Mesodermal cell (in vitro differentiated cells): ENCODE measurements at regions not wholly inside any gene's neighbourhood (a gene's known extent, or its start where the extent isn't known, plus 50 kb on each side); places are given as distances from the start of the nearest gene placed in this dataset.
"Not testable (repeated sequence)": the region's sequence is repeated elsewhere in the genome, so short reads cannot be mapped to it uniquely, and the experiment has no call there.

Source experiments
- H3K27ac ChIP-seq: 2 replicates; pipeline ENCODE4 v1.7.0; 2013; ENCODE audit warnings: mild to moderate bottlenecking, low read depth, low read length, moderate library complexity; ENCODE audit not compliant: severe bottlenecking
- H3K36me3 ChIP-seq: 2 replicates; pipeline ENCODE4 v1.7.1; 2013; ENCODE audit warnings: mild to moderate bottlenecking, low read length, moderate library complexity; ENCODE audit not compliant: control insufficient read depth, insufficient read depth
- H3K4me1 ChIP-seq: one replicate; pipeline ENCODE4 v1.7.1; 2013; ENCODE audit warnings: mild to moderate bottlenecking, low read length; ENCODE audit not compliant: insufficient read depth, control insufficient read depth, poor library complexity, severe bottlenecking
- H3K4me3 ChIP-seq: 2 replicates; pipeline ENCODE4 v1.7.0; 2013; ENCODE audit warnings: low read length, control low read depth, mild to moderate bottlenecking; ENCODE audit not compliant: insufficient read depth, poor library complexity, severe bottlenecking; ENCODE audit errors: extremely low read depth
- H3K9me3 ChIP-seq: 2 replicates; pipeline ENCODE4 v1.7.1; 2013; ENCODE audit warnings: mild to moderate bottlenecking, low read length, moderate library complexity; ENCODE audit not compliant: control insufficient read depth
- WGBS, 2 experiments: methylation state at CpG; one replicate each; pipeline ENCODE4 v1.1.5; 2013; ENCODE audit warnings: missing lambda C conversion rate in 2 of 2; ENCODE audit not compliant: insufficient coverage in 2 of 2; 5-methylcytosine and 5-hydroxymethylcytosine counted together

- H3K4me1 ChIP-seq: peaks cover 5% of the 10 kb centered on the region
- H3K4me3 ChIP-seq: no peak overlapping the region
- no peak overlapping the region for H3K27ac ChIP-seq
- H3K9me3 ChIP-seq: no peaks in the 10 kb centered on the region
- H3K36me3 ChIP-seq: no peaks in the 10 kb centered on the region
- no CpG with 5 or more reads among the region's 2 CpGs for whole genome bisulfite sequencing, 2 experiments
These were observed 133.4 kb downstream of the CCDC34 start for GRCh38 chr11:27229511-27230191.

DNA sequence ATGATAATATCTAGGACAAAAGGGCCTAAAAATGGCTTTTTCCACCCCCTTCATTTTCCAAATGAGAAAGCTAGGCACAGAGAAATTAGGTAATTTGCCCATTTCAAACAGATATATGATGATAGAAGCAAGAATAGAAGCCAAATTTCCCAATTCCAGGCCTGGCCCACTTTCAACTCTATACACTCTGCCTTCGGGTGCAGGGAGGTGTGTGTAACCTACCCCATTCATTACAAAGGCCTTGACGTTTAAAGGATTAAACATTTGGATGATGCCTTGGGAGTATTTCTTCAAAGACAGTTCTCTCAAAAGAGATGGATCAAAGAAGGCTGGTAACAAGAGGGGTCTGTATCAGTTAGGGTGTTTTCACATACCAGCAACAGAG, 134.1 kb downstream of the CCDC34 start:
- no peak overlapping the region for H3K4me3 ChIP-seq
- WGBS, 2 experiments: no CpG with 5 or more reads among the region's 2 CpGs
- H3K9me3 ChIP-seq: no peaks in the 10 kb centered on the region
- H3K27ac ChIP-seq: no peak overlapping the region
- H3K4me1 ChIP-seq: no peaks in the 10 kb centered on the region
- H3K36me3 ChIP-seq: no peaks in the 10 kb centered on the region

DNA sequence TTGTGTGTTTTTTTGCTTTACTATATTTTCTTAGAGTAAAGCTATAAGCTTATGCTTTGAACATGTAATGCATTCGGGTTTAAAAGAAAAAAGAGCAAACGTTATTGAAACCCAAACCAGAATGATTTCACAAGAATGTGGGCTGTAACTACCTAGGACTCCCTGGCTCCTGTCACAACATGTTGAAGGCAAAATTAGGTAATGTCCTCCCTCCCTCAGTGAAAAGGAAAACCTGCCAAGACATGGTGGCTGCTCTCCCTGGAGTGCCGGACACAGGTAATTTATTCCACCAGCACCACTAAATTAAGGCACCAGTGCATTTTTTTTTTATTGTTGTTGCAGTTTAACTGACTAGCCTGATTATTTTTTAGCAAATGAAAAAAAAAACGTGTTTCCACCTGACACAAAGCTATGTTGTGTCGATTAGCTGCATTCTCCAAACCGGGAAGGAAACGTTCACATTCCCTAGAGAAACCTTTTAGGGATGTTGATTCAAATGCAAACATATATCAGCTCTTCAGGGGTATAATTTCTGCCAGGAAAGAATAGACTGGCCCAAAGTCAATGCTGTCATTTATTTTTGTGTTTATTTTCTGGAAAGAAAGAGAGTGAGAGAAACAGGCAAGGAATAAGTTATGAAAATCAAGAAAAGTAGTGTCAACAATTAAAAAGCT, 134.6 kb downstream of the CCDC34 start:
- no peaks in the 10 kb centered on the region for H3K36me3 ChIP-seq
- no peaks in the 10 kb centered on the region for H3K9me3 ChIP-seq
- 54 to 57% methylated on average over 4 to 6 of the region's 7 CpGs for whole genome bisulfite sequencing, 2 experiments
- H3K4me1 ChIP-seq: no peaks in the 10 kb centered on the region
- H3K4me3 ChIP-seq: no peak overlapping the region
- H3K27ac ChIP-seq: no peak overlapping the region

DNA sequence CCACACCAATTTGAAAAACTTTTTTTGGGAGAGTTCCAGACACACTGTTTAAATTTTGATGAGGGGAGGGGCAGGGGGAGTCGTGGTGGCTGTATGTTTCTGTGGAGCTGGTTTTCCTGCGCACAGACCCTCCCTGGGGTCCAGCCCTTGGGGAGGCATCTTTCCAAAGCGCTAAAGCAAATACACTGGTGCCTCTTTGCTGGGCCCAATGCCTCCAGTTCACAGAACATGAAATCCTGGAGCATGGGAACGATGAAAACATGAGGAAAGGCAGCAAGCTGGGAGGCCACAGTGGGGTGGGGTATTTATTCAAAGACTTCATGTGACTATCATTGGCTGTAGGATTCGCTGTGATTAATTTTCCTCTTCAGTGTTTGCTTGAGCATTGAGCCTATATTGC, 135.3 kb downstream of the CCDC34 start:
- Histone ChIP-seq H3K9me3 (no peaks in the 10 kb centered on the region), H3K27ac (no peak overlapping the region)
- 82 to 100% methylated on average over 2 to 5 of the region's 5 CpGs for WGBS, 2 experiments

GRCh38 chr11:27219487-27220039, 143.5 kb downstream of the CCDC34 start:
- peaks cover 30% of the 10 kb centered on the region for H3K4me1 ChIP-seq
- WGBS, 2 experiments: 80% methylated on average over 9 of the region's 24 CpGs; no CpG with 5 or more reads in 1 of the 2 experiments
- not testable (repeated sequence) for H3K9me3 ChIP-seq, H3K4me3 ChIP-seq, H3K36me3 ChIP-seq
- H3K27ac ChIP-seq: peak overlapping the region; percentile 89

More for the DNA sequence above, 135.3 kb downstream of the CCDC34 start:
- no peak overlapping the region for H3K4me3 ChIP-seq
- no peaks in the 10 kb centered on the region for H3K4me1 ChIP-seq
- H3K36me3 ChIP-seq: no peaks in the 10 kb centered on the region

DNA sequence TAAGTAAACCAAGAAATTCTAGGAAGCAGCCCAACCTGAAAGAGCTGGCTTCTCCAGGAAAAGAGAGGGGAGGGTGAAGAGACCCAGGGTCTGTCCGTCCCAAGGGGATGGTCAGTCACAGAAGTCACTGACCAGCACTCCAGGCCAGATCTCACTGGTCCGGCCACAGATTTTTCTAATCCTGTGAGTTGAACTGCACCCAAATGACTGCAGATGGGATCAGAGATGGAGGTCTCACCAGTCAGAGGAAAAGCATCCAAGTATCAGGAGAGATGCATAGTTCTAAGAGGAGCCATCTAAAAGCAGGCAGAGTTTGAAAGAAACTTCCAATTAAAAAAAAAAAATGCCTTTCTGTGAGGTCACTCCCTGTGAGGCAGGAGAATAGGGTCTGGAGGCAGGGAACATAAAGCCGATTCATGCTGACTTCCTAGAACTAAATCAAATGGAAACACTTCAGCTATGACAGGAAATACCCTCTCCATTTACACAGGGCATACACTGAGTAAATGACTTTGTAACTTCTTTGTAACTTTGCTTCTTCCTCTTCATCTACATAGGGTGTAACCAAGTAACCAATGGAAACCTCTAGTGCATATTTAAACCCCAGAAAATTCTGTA, 144.5 kb downstream of the CCDC34 start:
- peaks cover 36% of the 10 kb centered on the region for H3K4me1 ChIP-seq
- no peaks in the 10 kb centered on the region for H3K9me3 ChIP-seq
- no peaks in the 10 kb centered on the region for H3K36me3 ChIP-seq
- no peak overlapping the region for H3K4me3 ChIP-seq
- H3K27ac ChIP-seq: peak overlapping the region; percentile 89
- 70 to 72% methylated on average over 2 of the region's 3 CpGs for WGBS, 2 experiments

DNA sequence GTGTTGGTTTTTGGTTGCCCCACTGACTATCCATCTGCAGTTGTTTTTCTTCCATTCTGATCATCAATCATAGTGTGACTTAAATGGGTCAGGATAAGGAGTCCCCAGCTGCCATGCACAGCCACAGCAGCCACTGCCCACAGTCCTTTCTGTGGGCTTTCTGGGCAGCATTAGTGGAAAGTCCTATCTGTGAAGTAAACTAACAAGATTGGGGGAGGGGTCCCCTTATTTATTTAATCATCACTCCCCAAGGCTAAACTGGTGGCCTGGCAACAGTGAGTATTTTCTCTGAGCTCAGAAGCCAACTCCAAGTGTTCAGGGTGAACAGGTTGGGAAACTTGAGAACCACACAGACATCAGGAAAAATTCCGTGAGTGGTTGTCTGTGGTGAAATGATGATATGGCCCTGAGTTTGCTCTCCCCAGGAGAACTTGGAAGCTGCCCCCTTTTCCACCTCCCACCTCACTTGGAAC, 145.0 kb downstream of the CCDC34 start:
- Histone ChIP-seq H3K4me3 (no peak overlapping the region), H3K36me3 (no peaks in the 10 kb centered on the region), H3K9me3 (no peaks in the 10 kb centered on the region), H3K27ac (peak overlapping the region; percentile 89), H3K4me1 (peaks cover 41% of the 10 kb centered on the region)
- no CpG with 5 or more reads among the region's 1 CpG for WGBS, 2 experiments

GRCh38 chr11:27217496-27217895, 145.5 kb downstream of the CCDC34 start:
- no peaks in the 10 kb centered on the region for H3K9me3 ChIP-seq
- H3K36me3 ChIP-seq: no peaks in the 10 kb centered on the region
- peaks cover 46% of the 10 kb centered on the region for H3K4me1 ChIP-seq
- H3K4me3 ChIP-seq: no peak overlapping the region
- no peak overlapping the region for H3K27ac ChIP-seq
- WGBS, 2 experiments: 94 to 100% methylated on average over 1 to 2 of the region's 2 CpGs

DNA sequence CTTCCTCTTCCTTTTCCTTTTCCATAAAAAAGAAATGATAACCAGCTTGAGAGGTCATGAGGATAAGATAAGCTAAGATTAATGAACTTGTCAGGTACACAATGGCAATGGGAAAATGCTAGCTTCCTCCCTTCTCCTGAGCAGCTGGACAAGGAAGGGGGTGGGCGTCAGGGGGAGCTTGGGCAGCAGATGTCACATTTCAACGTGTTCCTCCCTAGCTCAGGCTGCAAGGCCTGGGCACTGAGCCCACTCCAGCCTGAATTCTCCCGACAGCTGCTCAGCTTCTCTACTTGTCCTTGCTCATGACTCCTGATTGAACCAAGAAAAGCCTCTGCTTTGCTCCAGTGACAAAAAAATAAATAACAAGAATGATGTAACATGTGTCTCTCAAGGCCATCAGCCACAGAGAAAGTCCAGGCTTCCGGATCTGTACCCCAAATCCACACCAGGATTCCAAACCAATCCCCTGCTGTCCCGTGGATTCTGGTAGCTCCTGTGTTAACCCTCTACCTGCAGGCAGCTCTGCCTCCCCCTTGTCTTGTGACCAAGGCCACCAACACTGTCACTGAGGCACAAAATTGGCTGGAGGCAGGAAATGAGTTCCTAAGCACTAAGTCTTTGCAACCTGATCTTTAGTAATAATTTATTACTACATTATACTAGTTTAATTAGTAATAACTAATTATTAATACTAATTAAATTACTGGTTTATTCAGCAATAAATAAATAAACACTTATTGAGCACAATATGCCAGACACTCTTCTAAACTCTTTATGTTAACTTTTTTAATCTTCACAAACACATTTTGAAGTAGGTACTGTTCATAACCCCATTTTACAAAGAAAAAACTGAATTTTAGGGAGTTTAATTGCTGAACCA, 146.5 kb downstream of the CCDC34 start:
- no peaks in the 10 kb centered on the region for H3K9me3 ChIP-seq
- H3K36me3 ChIP-seq: no peaks in the 10 kb centered on the region
- H3K27ac ChIP-seq: peak overlapping the region; percentile 49
- 72 to 76% methylated on average over 4 of the region's 5 CpGs for WGBS, 2 experiments
- peaks cover 56% of the 10 kb centered on the region for H3K4me1 ChIP-seq
- H3K4me3 ChIP-seq: no peak overlapping the region
